ENCODE measurements at regions not wholly inside any gene's neighbourhood (a gene's known extent, or its start where the extent isn't known, plus 50 kb on each side); places are given as distances from the start of the nearest gene placed in this dataset.

DNA sequence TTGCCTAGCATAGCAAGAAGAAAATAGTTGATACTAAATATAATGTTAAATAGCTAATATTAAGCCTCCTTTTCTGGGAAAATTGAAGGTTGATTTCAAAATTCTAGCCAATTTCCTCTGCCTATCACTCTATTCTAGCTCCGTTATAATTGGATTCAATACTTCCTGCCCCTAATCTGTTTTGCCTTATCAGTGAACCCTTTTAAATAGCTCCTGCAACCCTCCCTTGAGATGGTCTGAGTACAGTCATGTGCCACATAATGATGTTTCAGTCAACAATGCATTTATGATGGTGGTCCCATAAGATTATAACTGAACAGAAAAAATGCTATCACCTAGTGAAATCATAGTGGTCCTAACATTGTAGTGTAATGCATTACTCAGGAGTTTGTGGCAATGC is 79.7 kb upstream of the PBX1 start:
- no peak for FAIRE-seq
- no peak for DNase-seq (ENCODE audit: low spot score)

DNA sequence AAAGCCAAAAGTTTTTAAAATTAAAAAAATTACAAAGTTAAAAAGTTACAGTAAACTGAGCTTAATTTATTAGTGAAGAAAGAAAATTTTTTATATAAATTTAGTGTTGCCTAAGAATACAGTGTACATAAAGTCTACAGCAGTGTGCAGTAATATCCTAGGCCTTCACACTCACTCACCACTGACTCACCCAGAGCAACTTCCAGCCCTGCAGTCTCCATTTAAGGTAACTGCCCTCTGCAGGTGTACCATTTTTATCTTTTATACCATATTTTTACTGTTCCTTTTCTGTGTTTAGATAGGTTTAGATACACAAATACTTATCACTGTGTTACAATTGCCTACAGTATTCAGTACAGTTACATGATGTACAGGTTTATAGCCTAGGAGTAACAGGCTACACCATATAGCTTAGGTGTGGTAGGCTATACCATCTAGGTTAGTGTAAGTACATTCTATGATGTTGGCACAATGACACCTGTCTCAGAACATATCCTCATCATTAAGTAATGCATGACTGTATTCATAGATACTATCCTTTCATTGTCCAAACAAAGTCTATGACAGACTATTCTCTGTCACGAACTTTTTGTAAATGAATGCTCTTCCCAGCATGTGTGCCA is 78.6 kb upstream of the PBX1 start:
- no peak for DNase-seq (ENCODE audit: low spot score)
- no peak for FAIRE-seq

DNA sequence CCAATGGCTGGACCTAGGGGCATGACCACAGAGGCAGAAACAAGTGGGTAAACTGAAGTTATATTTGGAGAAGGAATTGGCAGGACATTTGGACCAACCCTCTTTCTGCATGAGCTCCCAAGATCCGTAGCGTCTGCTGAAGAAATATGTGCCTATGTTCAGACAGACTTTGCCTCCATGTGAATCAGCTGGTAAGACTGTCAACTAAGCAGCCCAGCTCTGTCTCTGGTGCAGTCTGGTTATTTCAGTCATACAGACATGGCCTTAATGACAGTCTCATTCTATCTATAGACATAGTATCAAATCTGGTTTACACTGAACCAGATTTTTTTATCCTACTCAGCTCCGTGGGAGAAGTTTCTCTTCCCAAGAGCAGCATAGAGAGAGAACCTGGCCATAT is 63.1 kb upstream of the PBX1 start:
- no peak for FAIRE-seq
- DNase-seq (ENCODE audit: low spot score) = no peak

DNA sequence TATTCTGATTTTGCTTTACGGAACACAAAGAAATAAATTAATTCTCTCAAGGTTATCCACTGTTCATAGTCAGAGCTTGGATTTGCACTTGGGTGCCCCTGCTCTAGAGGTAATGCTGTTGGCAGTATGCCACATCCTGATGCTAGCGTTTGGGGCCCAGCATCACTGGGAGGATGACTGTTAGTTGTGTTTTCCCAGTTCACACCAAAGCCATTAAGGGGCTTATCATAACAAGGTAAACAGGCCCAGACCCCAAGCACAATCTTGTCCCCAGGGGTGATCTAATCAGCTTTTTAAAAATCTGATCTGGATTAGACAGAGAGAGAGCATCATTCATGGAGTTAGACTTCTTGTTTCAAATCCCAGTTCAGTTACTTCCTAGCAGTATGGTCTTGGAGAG is 60.2 kb upstream of the PBX1 start:
- DNase-seq (ENCODE audit: low spot score) (no peak), FAIRE-seq (no peak)

DNA sequence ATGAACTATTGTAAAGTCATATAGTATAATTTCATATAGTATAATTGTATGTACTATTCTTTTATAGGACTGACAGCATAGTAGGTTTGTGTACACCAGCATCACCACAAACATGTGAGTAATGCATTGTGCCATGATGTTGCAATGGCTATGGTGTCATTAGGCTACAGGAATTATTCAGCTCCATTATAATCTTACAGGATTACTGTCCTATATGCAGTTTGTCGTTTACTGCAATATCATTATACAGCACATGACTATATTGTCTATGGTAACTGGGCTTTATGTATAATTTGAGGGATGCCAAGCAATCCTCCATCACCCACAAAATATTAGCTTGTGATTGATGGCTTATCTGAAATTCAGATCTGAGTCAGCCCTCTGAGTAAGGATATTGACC is 54.2 kb upstream of the PBX1 start:
- DNase-seq (ENCODE audit: low spot score) (no peak), FAIRE-seq (no peak)

All from RCC 7860 (cell line).